ENCODE measurements at regions not wholly inside any gene's neighbourhood (a gene's known extent, or its start where the extent isn't known, plus 50 kb on each side); places are given as distances from the start of the nearest gene placed in this dataset.

DNA sequence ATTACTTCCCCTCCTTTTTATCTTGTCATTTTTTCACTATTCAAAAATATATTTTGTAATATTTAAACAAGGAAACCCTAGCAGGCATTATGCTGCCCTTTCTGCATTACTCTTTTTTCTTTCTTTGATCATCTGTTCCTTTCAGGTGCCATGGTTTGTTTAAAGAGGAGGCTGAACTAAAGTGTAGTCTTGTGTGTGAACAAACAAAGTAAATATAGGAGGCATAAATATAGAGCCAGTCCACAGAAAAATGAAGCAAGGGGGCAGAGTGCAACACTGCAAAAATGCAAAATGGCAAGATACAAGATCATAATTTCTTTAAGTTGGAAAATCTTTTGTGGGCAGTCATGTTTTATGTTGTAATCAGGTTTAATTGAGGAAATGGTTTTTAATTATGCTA, 947.3 kb upstream of the COX7C start:
- TF ChIP-seq POLR2A (conservative IDR thresholded peaks at IDR 0.05) (no peak), ZNF766 (CRISPR knock-in tag; conservative IDR thresholded peaks at IDR 0.05) (no peak), EP300 (IDR thresholded peaks at IDR 0.05; ENCODE audit: low read length) (no peak), ERF (CRISPR knock-in tag; IDR thresholded peaks at IDR 0.05) (no peak), HLTF (IDR thresholded peaks at IDR 0.05) (no peak), CBFB (CRISPR knock-in tag; IDR thresholded peaks at IDR 0.05) (no peak)
- TF ChIP-seq, protein P1, sequence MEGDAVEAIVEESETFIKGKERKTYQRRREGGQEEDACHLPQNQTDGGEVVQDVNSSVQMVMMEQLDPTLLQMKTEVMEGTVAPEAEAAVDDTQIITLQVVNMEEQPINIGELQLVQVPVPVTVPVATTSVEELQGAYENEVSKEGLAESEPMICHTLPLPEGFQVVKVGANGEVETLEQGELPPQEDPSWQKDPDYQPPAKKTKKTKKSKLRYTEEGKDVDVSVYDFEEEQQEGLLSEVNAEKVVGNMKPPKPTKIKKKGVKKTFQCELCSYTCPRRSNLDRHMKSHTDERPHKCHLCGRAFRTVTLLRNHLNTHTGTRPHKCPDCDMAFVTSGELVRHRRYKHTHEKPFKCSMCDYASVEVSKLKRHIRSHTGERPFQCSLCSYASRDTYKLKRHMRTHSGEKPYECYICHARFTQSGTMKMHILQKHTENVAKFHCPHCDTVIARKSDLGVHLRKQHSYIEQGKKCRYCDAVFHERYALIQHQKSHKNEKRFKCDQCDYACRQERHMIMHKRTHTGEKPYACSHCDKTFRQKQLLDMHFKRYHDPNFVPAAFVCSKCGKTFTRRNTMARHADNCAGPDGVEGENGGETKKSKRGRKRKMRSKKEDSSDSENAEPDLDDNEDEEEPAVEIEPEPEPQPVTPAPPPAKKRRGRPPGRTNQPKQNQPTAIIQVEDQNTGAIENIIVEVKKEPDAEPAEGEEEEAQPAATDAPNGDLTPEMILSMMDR (IDR thresholded peaks at IDR 0.05 in 2 of 3, conservative IDR thresholded peaks at IDR 0.05 in 1 of 3; ENCODE audit: insufficient read depth in 2 of 3, low read depth in 1 of 3, low read length in 3 of 3): no peak
- TF ChIP-seq, protein P2, sequence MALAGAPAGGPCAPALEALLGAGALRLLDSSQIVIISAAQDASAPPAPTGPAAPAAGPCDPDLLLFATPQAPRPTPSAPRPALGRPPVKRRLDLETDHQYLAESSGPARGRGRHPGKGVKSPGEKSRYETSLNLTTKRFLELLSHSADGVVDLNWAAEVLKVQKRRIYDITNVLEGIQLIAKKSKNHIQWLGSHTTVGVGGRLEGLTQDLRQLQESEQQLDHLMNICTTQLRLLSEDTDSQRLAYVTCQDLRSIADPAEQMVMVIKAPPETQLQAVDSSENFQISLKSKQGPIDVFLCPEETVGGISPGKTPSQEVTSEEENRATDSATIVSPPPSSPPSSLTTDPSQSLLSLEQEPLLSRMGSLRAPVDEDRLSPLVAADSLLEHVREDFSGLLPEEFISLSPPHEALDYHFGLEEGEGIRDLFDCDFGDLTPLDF (CRISPR knock-in tag; IDR thresholded peaks at IDR 0.05): no peak
- TF ChIP-seq, protein P3, sequence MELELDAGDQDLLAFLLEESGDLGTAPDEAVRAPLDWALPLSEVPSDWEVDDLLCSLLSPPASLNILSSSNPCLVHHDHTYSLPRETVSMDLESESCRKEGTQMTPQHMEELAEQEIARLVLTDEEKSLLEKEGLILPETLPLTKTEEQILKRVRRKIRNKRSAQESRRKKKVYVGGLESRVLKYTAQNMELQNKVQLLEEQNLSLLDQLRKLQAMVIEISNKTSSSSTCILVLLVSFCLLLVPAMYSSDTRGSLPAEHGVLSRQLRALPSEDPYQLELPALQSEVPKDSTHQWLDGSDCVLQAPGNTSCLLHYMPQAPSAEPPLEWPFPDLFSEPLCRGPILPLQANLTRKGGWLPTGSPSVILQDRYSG (tag; conservative IDR thresholded peaks at IDR 0.05; ENCODE audit: low read depth): no peak
- TF ChIP-seq, protein P4, sequence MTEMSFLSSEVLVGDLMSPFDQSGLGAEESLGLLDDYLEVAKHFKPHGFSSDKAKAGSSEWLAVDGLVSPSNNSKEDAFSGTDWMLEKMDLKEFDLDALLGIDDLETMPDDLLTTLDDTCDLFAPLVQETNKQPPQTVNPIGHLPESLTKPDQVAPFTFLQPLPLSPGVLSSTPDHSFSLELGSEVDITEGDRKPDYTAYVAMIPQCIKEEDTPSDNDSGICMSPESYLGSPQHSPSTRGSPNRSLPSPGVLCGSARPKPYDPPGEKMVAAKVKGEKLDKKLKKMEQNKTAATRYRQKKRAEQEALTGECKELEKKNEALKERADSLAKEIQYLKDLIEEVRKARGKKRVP (CRISPR knock-in tag; IDR thresholded peaks at IDR 0.05): no peak
- TF ChIP-seq, protein P5, sequence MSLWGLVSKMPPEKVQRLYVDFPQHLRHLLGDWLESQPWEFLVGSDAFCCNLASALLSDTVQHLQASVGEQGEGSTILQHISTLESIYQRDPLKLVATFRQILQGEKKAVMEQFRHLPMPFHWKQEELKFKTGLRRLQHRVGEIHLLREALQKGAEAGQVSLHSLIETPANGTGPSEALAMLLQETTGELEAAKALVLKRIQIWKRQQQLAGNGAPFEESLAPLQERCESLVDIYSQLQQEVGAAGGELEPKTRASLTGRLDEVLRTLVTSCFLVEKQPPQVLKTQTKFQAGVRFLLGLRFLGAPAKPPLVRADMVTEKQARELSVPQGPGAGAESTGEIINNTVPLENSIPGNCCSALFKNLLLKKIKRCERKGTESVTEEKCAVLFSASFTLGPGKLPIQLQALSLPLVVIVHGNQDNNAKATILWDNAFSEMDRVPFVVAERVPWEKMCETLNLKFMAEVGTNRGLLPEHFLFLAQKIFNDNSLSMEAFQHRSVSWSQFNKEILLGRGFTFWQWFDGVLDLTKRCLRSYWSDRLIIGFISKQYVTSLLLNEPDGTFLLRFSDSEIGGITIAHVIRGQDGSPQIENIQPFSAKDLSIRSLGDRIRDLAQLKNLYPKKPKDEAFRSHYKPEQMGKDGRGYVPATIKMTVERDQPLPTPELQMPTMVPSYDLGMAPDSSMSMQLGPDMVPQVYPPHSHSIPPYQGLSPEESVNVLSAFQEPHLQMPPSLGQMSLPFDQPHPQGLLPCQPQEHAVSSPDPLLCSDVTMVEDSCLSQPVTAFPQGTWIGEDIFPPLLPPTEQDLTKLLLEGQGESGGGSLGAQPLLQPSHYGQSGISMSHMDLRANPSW (CRISPR knock-in tag; IDR thresholded peaks at IDR 0.05): no peak
- TF ChIP-seq, protein P6, sequence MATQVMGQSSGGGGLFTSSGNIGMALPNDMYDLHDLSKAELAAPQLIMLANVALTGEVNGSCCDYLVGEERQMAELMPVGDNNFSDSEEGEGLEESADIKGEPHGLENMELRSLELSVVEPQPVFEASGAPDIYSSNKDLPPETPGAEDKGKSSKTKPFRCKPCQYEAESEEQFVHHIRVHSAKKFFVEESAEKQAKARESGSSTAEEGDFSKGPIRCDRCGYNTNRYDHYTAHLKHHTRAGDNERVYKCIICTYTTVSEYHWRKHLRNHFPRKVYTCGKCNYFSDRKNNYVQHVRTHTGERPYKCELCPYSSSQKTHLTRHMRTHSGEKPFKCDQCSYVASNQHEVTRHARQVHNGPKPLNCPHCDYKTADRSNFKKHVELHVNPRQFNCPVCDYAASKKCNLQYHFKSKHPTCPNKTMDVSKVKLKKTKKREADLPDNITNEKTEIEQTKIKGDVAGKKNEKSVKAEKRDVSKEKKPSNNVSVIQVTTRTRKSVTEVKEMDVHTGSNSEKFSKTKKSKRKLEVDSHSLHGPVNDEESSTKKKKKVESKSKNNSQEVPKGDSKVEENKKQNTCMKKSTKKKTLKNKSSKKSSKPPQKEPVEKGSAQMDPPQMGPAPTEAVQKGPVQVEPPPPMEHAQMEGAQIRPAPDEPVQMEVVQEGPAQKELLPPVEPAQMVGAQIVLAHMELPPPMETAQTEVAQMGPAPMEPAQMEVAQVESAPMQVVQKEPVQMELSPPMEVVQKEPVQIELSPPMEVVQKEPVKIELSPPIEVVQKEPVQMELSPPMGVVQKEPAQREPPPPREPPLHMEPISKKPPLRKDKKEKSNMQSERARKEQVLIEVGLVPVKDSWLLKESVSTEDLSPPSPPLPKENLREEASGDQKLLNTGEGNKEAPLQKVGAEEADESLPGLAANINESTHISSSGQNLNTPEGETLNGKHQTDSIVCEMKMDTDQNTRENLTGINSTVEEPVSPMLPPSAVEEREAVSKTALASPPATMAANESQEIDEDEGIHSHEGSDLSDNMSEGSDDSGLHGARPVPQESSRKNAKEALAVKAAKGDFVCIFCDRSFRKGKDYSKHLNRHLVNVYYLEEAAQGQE (IDR thresholded peaks at IDR 0.05; ENCODE audit: borderline replicate concordance): no peak
- TF ChIP-seq, protein P6 (CRISPR knock-in tag; IDR thresholded peaks at IDR 0.05; ENCODE audit: low read depth): no peak
